K562 (cell line): ENCODE measurements at regions not wholly inside any gene's neighbourhood (a gene's known extent, or its start where the extent isn't known, plus 50 kb on each side); places are given as distances from the start of the nearest gene placed in this dataset.
A peak's percentile ranks its signal among the peaks of the same experiment; 100 is the strongest.

Source experiments
- ATAC-seq: fragments of 200-7000 bp; cut with Tn5 transposase; 3 replicates; pipeline ENCODE4 v1.9.1; 2020; ENCODE audit warnings: moderate library complexity
- BruUV-seq: library from RNA; stranded (reverse); fragments of 400-500 nt; replicated peaks from 2 replicates; lab custom pipeline; 2021; lab: Mats Ljungman, UMichigan
- CTCF ChIA-PET: fragments of 300-600 bp; formaldehyde crosslinking; extraction: SDS; loops from one replicate; lab custom pipeline; 2021; ENCODE audit warnings: low intra/inter-chr PET ratio; lab: Yijun Ruan, JAX
- POLR2A ChIA-PET: fragments of 300-600, 350-650 bp; sonication (Branson Sonifier 250); formaldehyde crosslinking; extraction: SDS; loops from one replicate; lab custom pipeline; 2021; ENCODE audit warnings: antibody characterized with exemption, inconsistent platforms; lab: Yijun Ruan, JAX
- DNase-seq, 4 experiments: peaks; one replicate each; pipeline versions ENCODE4 v3.0.0 to v3.0.0-alpha.2; 2011 to 2018; ENCODE audit warnings: low spot score in 3 of 4, mixed read lengths in 3 of 4; ENCODE audit errors: extremely low read depth in 1 of 4
- FAIRE-seq: peaks from 2 replicates; lab custom pipeline; 2011; peaks lifted over from hg19 to GRCh38; lab: Jason Lieb, UNC
- H2AFZ ChIP-seq: 2 replicates; pipeline ENCODE4 v1.6.0; 2011; ENCODE audit warnings: low read depth, low read length, control low read depth, inconsistent platforms
- H3K27ac ChIP-seq: fragments of 200-600 bp; 3 replicates; pipeline ENCODE4 v1.8.0; 2011; ENCODE audit warnings: low read depth, mild to moderate bottlenecking, control low read depth, inconsistent platforms, low read length, moderate library complexity, mixed read lengths; ENCODE audit errors: extremely low read depth
- H3K27me3 ChIP-seq, 2 experiments: fragments of 300-600 bp in 1 of 2; 2 replicates in 1 of 2; 3 replicates in 1 of 2; pipeline versions ENCODE4 v1.6.0 to v1.8.0; 2011; ENCODE audit warnings: inconsistent platforms in 2 of 2, low read length in 2 of 2, mild to moderate bottlenecking in 1 of 2, mixed read lengths in 1 of 2, moderate library complexity in 1 of 2; ENCODE audit not compliant: control insufficient read depth in 2 of 2, insufficient read depth in 2 of 2
- H3K36me3 ChIP-seq: fragments of 300-600 bp; 3 replicates; pipeline ENCODE4 v1.8.0; 2011; ENCODE audit warnings: mild to moderate bottlenecking, low read length, inconsistent platforms; ENCODE audit not compliant: control insufficient read depth, insufficient read depth
- H3K4me1 ChIP-seq, 2 experiments: fragments of 200-600 bp in 1 of 2; replicated peaks in 1 of 2; 2 replicates in 1 of 2; 3 replicates in 1 of 2; pipeline versions ENCODE4 v1.5.1 to v1.8.0; 2011; ENCODE audit warnings: inconsistent platforms in 2 of 2, low read length in 2 of 2, mild to moderate bottlenecking in 1 of 2, mixed read lengths in 1 of 2, moderate library complexity in 1 of 2; ENCODE audit not compliant: control insufficient read depth in 2 of 2, insufficient read depth in 2 of 2
- H3K4me2 ChIP-seq: 2 replicates; pipeline ENCODE4 v1.6.1; 2011; ENCODE audit warnings: low read length, control low read depth, inconsistent platforms, mixed read lengths; ENCODE audit not compliant: insufficient read depth
- H3K4me3 ChIP-seq: fragments of 200-600 bp; sonication (generic), shearing (Covaris generic); 2 replicates; pipeline ENCODE4 v1.5.1; 2016; ENCODE audit warnings: control low read depth, inconsistent platforms
- H3K79me2 ChIP-seq: fragments of 200-600 bp; 3 replicates; pipeline ENCODE4 v1.8.0; 2011; ENCODE audit warnings: low read length, inconsistent platforms; ENCODE audit not compliant: control insufficient read depth, insufficient read depth
- H3K9ac ChIP-seq, 2 experiments: 2 replicates each; pipeline versions ENCODE4 v1.6.0 to v1.6.1; 2011; ENCODE audit warnings: low read depth in 2 of 2, low read length in 2 of 2, control low read depth in 1 of 2, inconsistent platforms in 1 of 2, mild to moderate bottlenecking in 1 of 2, mixed read lengths in 1 of 2; ENCODE audit not compliant: insufficient read depth in 1 of 2
- H3K9me1 ChIP-seq: one replicate; pipeline ENCODE4 v1.6.0; 2011; ENCODE audit warnings: inconsistent platforms, mild to moderate bottlenecking, low read length, moderate library complexity; ENCODE audit not compliant: control insufficient read depth, insufficient read depth
- H3K9me3 ChIP-seq: replicated peaks from 2 replicates; pipeline ENCODE4 v1.5.1; 2011; ENCODE audit warnings: low read depth, low read length, inconsistent platforms; ENCODE audit not compliant: control insufficient read depth, insufficient read depth
- H4K20me1 ChIP-seq: replicated peaks from 2 replicates; pipeline ENCODE4 v1.6.1; 2011; ENCODE audit warnings: low read length, inconsistent platforms, mixed read lengths; ENCODE audit not compliant: control insufficient read depth, insufficient read depth
- ARID1B ChIP-seq: fragments of 450-650 bp; IDR thresholded peaks from 2 replicates; pipeline ENCODE4 v1.6.1; 2016; ENCODE audit warnings: antibody characterized with exemption, mild to moderate bottlenecking, inconsistent platforms
- CBX5 ChIP-seq: IDR thresholded peaks from 2 replicates; pipeline ENCODE4 v1.6.1; 2014; ENCODE audit warnings: low read depth, borderline replicate concordance
- GABPB1 ChIP-seq: sonication (generic); formaldehyde crosslinking; IDR thresholded peaks from 2 replicates; pipeline ENCODE4 v1.8.0; 2022; ENCODE audit warnings: mild to moderate bottlenecking, missing genetic modification reagents
- ILK ChIP-seq: fragments of 450-650 bp; IDR thresholded peaks from 2 replicates; pipeline ENCODE4 v1.6.1; 2016; ENCODE audit warnings: missing genetic modification characterization, low read depth, mild to moderate bottlenecking, missing compliant biosample characterization, moderate library complexity, borderline replicate concordance
- NFIC ChIP-seq: fragments of 450-650 bp; IDR thresholded peaks from 2 replicates; pipeline ENCODE4 v1.6.1; 2017; ENCODE audit warnings: mild to moderate bottlenecking, inconsistent platforms
- PKNOX1 ChIP-seq: fragments of 450-650 bp; IDR thresholded peaks from 2 replicates; pipeline ENCODE4 v1.6.1; 2016
- POLR2B ChIP-seq: fragments of 450-650 bp; IDR thresholded peaks from 2 replicates; pipeline ENCODE4 v1.6.1; 2018; ENCODE audit warnings: low read depth; ENCODE audit not compliant: partially characterized antibody
- SMAD2 ChIP-seq: fragments of 150-350 bp; IDR thresholded peaks from 2 replicates; pipeline ENCODE4 v1.6.1; 2014; ENCODE audit warnings: low read depth, mild to moderate bottlenecking, low read length
- WGBS: fragments of 100-300 bp; shearing (Covaris generic); methylation state at CpG from one replicate; pipeline ENCODE4 v1.1.6; 2016; ENCODE audit warnings: low coverage, mixed read lengths; ENCODE audit not compliant: insufficient coverage; ENCODE audit errors: missing lambda C conversion rate; 5-methylcytosine and 5-hydroxymethylcytosine counted together
- in situ Hi-C: fragments of 300-500 bp; cut with MboI; formaldehyde crosslinking; loops from 4 replicates; pipeline ENCODE4 v1.15.0; 2018; ENCODE audit warnings: inconsistent platforms, mixed read lengths
- intact Hi-C: fragments of 100-400 bp; cut with micrococcal nuclease; formaldehyde crosslinking; loops from 2 replicates; pipeline ENCODE4 v1.14.2; 2022

- in situ Hi-C loops, result no loop called here
- no TSS peak for BruUV-seq
Measured at GRCh38 chr4:137852326-137852725, 320.0 kb upstream of the PCDH18 start.

GRCh38 chr4:137851435-137851834 is 319.1 kb upstream of the PCDH18 start:
- intact Hi-C loops, result no loop called here
- BruUV-seq, result no TSS peak
- ChIA-PET CTCF (interaction anchor here (0.7 kb wide), 1 partner anchor 290 kb away, joined by 4 read pairs; no protein-coding TSS in a partner anchor), POLR2A (no interaction called here)
- no peak for DNase-seq
- TF ChIP-seq POLR2B (no peak), GABPB1 (CRISPR knock-in tag) (no peak), CBX5 (no peak), NFIC (no peak), SMAD2 (no peak), ARID1B (no peak)
- H3K4me2 ChIP-seq, result no peak overlapping the region
- H3K36me3 ChIP-seq, result no peaks in the 10 kb centered on the region
- H3K9me3 ChIP-seq, result no peaks in the 10 kb centered on the region
- no peak overlapping the region for H2AFZ ChIP-seq
- FAIRE-seq, result no peak
- ATAC-seq, result no peak
- no peaks in the 10 kb centered on the region for H4K20me1 ChIP-seq
- 4% methylated on average over 2 of the region's 2 CpGs for WGBS
- no peak overlapping the region for H3K9ac ChIP-seq
- no peaks in the 10 kb centered on the region for H3K27me3 ChIP-seq
- peaks cover 0 to 5% of the 10 kb centered on the region in 2 experiments; a peak in 2 of 5 replicates for H3K4me1 ChIP-seq
- no peak overlapping the region for H3K4me3 ChIP-seq
- in situ Hi-C loops, result no loop called here
- H3K9me1 ChIP-seq, result no peaks in the 10 kb centered on the region
- H3K79me2 ChIP-seq, result no peaks in the 10 kb centered on the region
- H3K27ac ChIP-seq, result no peak overlapping the region

More at GRCh38 chr4:137852326-137852725, 320.0 kb upstream of the PCDH18 start:
- CTCF ChIA-PET, result no interaction called here
- DNase-seq (no peak), FAIRE-seq (no peak), ATAC-seq (0 out of 3 replicates have a peak, but pooled peaks have one; percentile 32)
- Histone ChIP-seq H3K27me3 (no peaks in the 10 kb centered on the region), H3K4me2 (0 out of 2 replicates have a peak overlapping the region, but pooled peaks have one; percentile 11), H4K20me1 (no peaks in the 10 kb centered on the region), H3K9ac (peak overlapping the region in 1 of 2 experiments; percentile 17; a peak in 1 of 4 replicates), H3K27ac (no peak overlapping the region), H3K4me3 (peak overlapping the region; percentile 37; the same call in 1 of the 2 replicates), H3K4me1 (peaks cover 0 to 5% of the 10 kb centered on the region in 2 experiments; a peak in 2 of 5 replicates), H3K79me2 (no peaks in the 10 kb centered on the region), H3K9me3 (no peaks in the 10 kb centered on the region), H2AFZ (no peak overlapping the region), H3K9me1 (no peaks in the 10 kb centered on the region), H3K36me3 (no peaks in the 10 kb centered on the region)
- intact Hi-C loops, result no loop called here
- POLR2A ChIA-PET, result no interaction called here
- WGBS, result 13% methylated on average over 2 of the region's 2 CpGs
- no peak for TF ChIP-seq ILK (tag)
- TF ChIP-seq PKNOX1, result no peak
